Activated CD4-positive, alpha-beta T cell treated with anti-CD3 and anti-CD28 coated beads, Interleukin-2, amount 10 ng/mL, durations not matched to agents 7 days and 5 days (primary cell): ENCODE measurements at regions not wholly inside any gene's neighbourhood (a gene's known extent, or its start where the extent isn't known, plus 50 kb on each side); places are given as distances from the start of the nearest gene placed in this dataset.

Experiments
- CTCF ChIA-PET: fragments of 350-600 bp; sonication (Branson Sonifier 250); formaldehyde crosslinking; loops from one replicate; lab custom pipeline; 2021; ENCODE audit warnings: antibody characterized with exemption; lab: Charles Lee
- POLR2A ChIA-PET: fragments of 350-600 bp; sonication (Branson Sonifier 250); formaldehyde crosslinking; loops from one replicate; lab custom pipeline; 2021; ENCODE audit warnings: antibody characterized with exemption; lab: Charles Lee
- DNase-seq: peaks from one replicate; pipeline ENCODE4 v3.0.0-alpha.2; 2020
- H3K27ac Mint-ChIP-seq: one replicate; pipeline ENCODE4 v1.8.0; 2021; ENCODE audit warnings: mild to moderate bottlenecking, moderate library complexity, mixed read lengths
- H3K27me3 Mint-ChIP-seq: one replicate; pipeline ENCODE4 v1.8.0; 2021; ENCODE audit warnings: mixed read lengths
- H3K36me3 Mint-ChIP-seq: one replicate; pipeline ENCODE4 v1.8.0; 2021; ENCODE audit warnings: low read depth, mixed read lengths
- H3K4me1 Mint-ChIP-seq: one replicate; pipeline ENCODE4 v1.8.0; 2021; ENCODE audit warnings: mixed read lengths
- H3K4me3 Mint-ChIP-seq: one replicate; pipeline ENCODE4 v1.8.0; 2021; ENCODE audit warnings: mild to moderate bottlenecking, moderate library complexity, mixed read lengths
- H3K9me3 Mint-ChIP-seq: one replicate; pipeline ENCODE4 v1.8.0; 2021; ENCODE audit warnings: mixed read lengths

GRCh38 chr14:27386391-27386790 is 788.6 kb upstream of the NOVA1 start:
- Mint-ChIP-seq H3K27ac (no peak overlapping the region), H3K4me3 (no peak overlapping the region), H3K27me3 (no peaks in the 10 kb centered on the region), H3K9me3 (peaks cover 13% of the 10 kb centered on the region), H3K4me1 (no peaks in the 10 kb centered on the region), H3K36me3 (no peaks in the 10 kb centered on the region)
- CTCF ChIA-PET: no interaction called here
- DNase-seq: no peak
- POLR2A ChIA-PET: no interaction called here

- Mint-ChIP-seq H3K9me3 (peaks cover 13% of the 10 kb centered on the region), H3K4me1 (no peaks in the 10 kb centered on the region), H3K4me3 (no peak overlapping the region), H3K27ac (no peak overlapping the region), H3K27me3 (no peaks in the 10 kb centered on the region), H3K36me3 (no peaks in the 10 kb centered on the region)
- CTCF ChIA-PET: interaction anchor here (0.7 kb wide), 1 partner anchor 1524 kb away, joined by 5 read pairs; no protein-coding TSS in a partner anchor
- POLR2A ChIA-PET: no interaction called here
- DNase-seq: no peak
These were observed 789.6 kb upstream of the NOVA1 start for GRCh38 chr14:27387463-27387862.

- H3K4me1 Mint-ChIP-seq: no peaks in the 10 kb centered on the region
- no peaks in the 10 kb centered on the region for H3K36me3 Mint-ChIP-seq
- H3K4me3 Mint-ChIP-seq: no peak overlapping the region
- peaks cover 14% of the 10 kb centered on the region for H3K9me3 Mint-ChIP-seq
- ChIA-PET POLR2A (no interaction called here), CTCF (no interaction called here)
- H3K27ac Mint-ChIP-seq: no peak overlapping the region
- H3K27me3 Mint-ChIP-seq: no peaks in the 10 kb centered on the region
- DNase-seq: no peak
These were observed 791.6 kb upstream of the NOVA1 start for GRCh38 chr14:27389402-27389801.

GRCh38 chr14:27390155-27390554 is 792.3 kb upstream of the NOVA1 start:
- Mint-ChIP-seq H3K27ac (no peak overlapping the region), H3K27me3 (no peaks in the 10 kb centered on the region), H3K4me1 (no peaks in the 10 kb centered on the region), H3K4me3 (no peak overlapping the region), H3K9me3 (peaks cover 19% of the 10 kb centered on the region), H3K36me3 (no peaks in the 10 kb centered on the region)
- ChIA-PET POLR2A (no interaction called here), CTCF (no interaction called here)
- no peak for DNase-seq

GRCh38 chr14:27391331-27391730 is 793.5 kb upstream of the NOVA1 start:
- CTCF ChIA-PET: no interaction called here

GRCh38 chr14:27392153-27392552 is 794.3 kb upstream of the NOVA1 start:
- no peaks in the 10 kb centered on the region for H3K4me1 Mint-ChIP-seq
- no peaks in the 10 kb centered on the region for H3K36me3 Mint-ChIP-seq
- H3K4me3 Mint-ChIP-seq: no peak overlapping the region
- H3K27me3 Mint-ChIP-seq: no peaks in the 10 kb centered on the region
- POLR2A ChIA-PET: no interaction called here
- no peak for DNase-seq
- H3K27ac Mint-ChIP-seq: no peak overlapping the region
- CTCF ChIA-PET: no interaction called here
- H3K9me3 Mint-ChIP-seq: peaks cover 17% of the 10 kb centered on the region

More at GRCh38 chr14:27391331-27391730, 793.5 kb upstream of the NOVA1 start:
- POLR2A ChIA-PET: no interaction called here
- H3K9me3 Mint-ChIP-seq: peaks cover 17% of the 10 kb centered on the region
- DNase-seq: no peak
- no peaks in the 10 kb centered on the region for H3K4me1 Mint-ChIP-seq
- no peaks in the 10 kb centered on the region for H3K27me3 Mint-ChIP-seq
- no peak overlapping the region for H3K27ac Mint-ChIP-seq
- no peak overlapping the region for H3K4me3 Mint-ChIP-seq
- no peaks in the 10 kb centered on the region for H3K36me3 Mint-ChIP-seq

- Mint-ChIP-seq H3K27ac (no peak overlapping the region), H3K36me3 (no peaks in the 10 kb centered on the region), H3K4me3 (no peak overlapping the region), H3K4me1 (no peaks in the 10 kb centered on the region), H3K27me3 (no peaks in the 10 kb centered on the region), H3K9me3 (peaks cover 11% of the 10 kb centered on the region)
- ChIA-PET POLR2A (no interaction called here), CTCF (no interaction called here)
- no peak for DNase-seq
These were observed 812.1 kb upstream of the NOVA1 start for GRCh38 chr14:27409944-27410343.

GRCh38 chr14:27410981-27411380 is 813.1 kb upstream of the NOVA1 start:
- POLR2A ChIA-PET: no interaction called here
- Mint-ChIP-seq H3K36me3 (no peaks in the 10 kb centered on the region), H3K4me1 (no peaks in the 10 kb centered on the region), H3K27me3 (no peaks in the 10 kb centered on the region), H3K9me3 (peaks cover 11% of the 10 kb centered on the region), H3K27ac (no peak overlapping the region), H3K4me3 (no peak overlapping the region)
- CTCF ChIA-PET: no interaction called here
- no peak for DNase-seq

- Mint-ChIP-seq H3K9me3 (peaks cover 5% of the 10 kb centered on the region), H3K4me3 (no peak overlapping the region), H3K27ac (no peak overlapping the region), H3K4me1 (no peaks in the 10 kb centered on the region), H3K36me3 (no peaks in the 10 kb centered on the region), H3K27me3 (no peaks in the 10 kb centered on the region)
- POLR2A ChIA-PET: no interaction called here
- DNase-seq: no peak
- CTCF ChIA-PET: no interaction called here
These were observed 830.0 kb upstream of the NOVA1 start for GRCh38 chr14:27427796-27428195.

GRCh38 chr14:27435923-27436670 is 838.3 kb upstream of the NOVA1 start:
- ChIA-PET POLR2A (no interaction called here), CTCF (no interaction called here)
- H3K9me3 Mint-ChIP-seq: no peaks in the 10 kb centered on the region
- H3K27me3 Mint-ChIP-seq: no peaks in the 10 kb centered on the region
- no peak overlapping the region for H3K4me3 Mint-ChIP-seq
- no peak for DNase-seq
- H3K4me1 Mint-ChIP-seq: no peaks in the 10 kb centered on the region
- no peak overlapping the region for H3K27ac Mint-ChIP-seq
- no peaks in the 10 kb centered on the region for H3K36me3 Mint-ChIP-seq

GRCh38 chr14:27484633-27485032 is 886.8 kb upstream of the NOVA1 start:
- H3K4me1 Mint-ChIP-seq: no peaks in the 10 kb centered on the region
- ChIA-PET CTCF (no interaction called here), POLR2A (no interaction called here)
- H3K27me3 Mint-ChIP-seq: no peaks in the 10 kb centered on the region
- H3K27ac Mint-ChIP-seq: no peak overlapping the region
- peaks cover 8% of the 10 kb centered on the region for H3K9me3 Mint-ChIP-seq
- no peaks in the 10 kb centered on the region for H3K36me3 Mint-ChIP-seq
- DNase-seq: no peak
- H3K4me3 Mint-ChIP-seq: no peak overlapping the region

- Mint-ChIP-seq H3K27me3 (no peaks in the 10 kb centered on the region), H3K4me3 (no peak overlapping the region), H3K36me3 (no peaks in the 10 kb centered on the region), H3K27ac (no peak overlapping the region), H3K4me1 (no peaks in the 10 kb centered on the region), H3K9me3 (peaks cover 9% of the 10 kb centered on the region)
- ChIA-PET POLR2A (no interaction called here), CTCF (no interaction called here)
- no peak for DNase-seq
These were observed 887.4 kb upstream of the NOVA1 start for GRCh38 chr14:27485193-27485592.

- POLR2A ChIA-PET: no interaction called here
These were observed 908.4 kb upstream of the NOVA1 start for GRCh38 chr14:27506272-27506671.

GRCh38 chr14:27528328-27528727 is 930.5 kb upstream of the NOVA1 start:
- ChIA-PET CTCF (no interaction called here), POLR2A (no interaction called here)
- Mint-ChIP-seq H3K27ac (no peak overlapping the region), H3K27me3 (no peaks in the 10 kb centered on the region), H3K4me1 (no peaks in the 10 kb centered on the region), H3K4me3 (no peak overlapping the region), H3K36me3 (no peaks in the 10 kb centered on the region), H3K9me3 (peaks cover 8% of the 10 kb centered on the region)
- DNase-seq: no peak

More at GRCh38 chr14:27506272-27506671, 908.4 kb upstream of the NOVA1 start:
- Mint-ChIP-seq H3K36me3 (no peaks in the 10 kb centered on the region), H3K27me3 (no peaks in the 10 kb centered on the region), H3K9me3 (peaks cover 36% of the 10 kb centered on the region), H3K4me1 (no peaks in the 10 kb centered on the region), H3K27ac (no peak overlapping the region), H3K4me3 (no peak overlapping the region)
- CTCF ChIA-PET: no interaction called here
- DNase-seq: no peak
